ENCODE measurements at regions not wholly inside any gene's neighbourhood (a gene's known extent, or its start where the extent isn't known, plus 50 kb on each side); places are given as distances from the start of the nearest gene placed in this dataset.

DNA sequence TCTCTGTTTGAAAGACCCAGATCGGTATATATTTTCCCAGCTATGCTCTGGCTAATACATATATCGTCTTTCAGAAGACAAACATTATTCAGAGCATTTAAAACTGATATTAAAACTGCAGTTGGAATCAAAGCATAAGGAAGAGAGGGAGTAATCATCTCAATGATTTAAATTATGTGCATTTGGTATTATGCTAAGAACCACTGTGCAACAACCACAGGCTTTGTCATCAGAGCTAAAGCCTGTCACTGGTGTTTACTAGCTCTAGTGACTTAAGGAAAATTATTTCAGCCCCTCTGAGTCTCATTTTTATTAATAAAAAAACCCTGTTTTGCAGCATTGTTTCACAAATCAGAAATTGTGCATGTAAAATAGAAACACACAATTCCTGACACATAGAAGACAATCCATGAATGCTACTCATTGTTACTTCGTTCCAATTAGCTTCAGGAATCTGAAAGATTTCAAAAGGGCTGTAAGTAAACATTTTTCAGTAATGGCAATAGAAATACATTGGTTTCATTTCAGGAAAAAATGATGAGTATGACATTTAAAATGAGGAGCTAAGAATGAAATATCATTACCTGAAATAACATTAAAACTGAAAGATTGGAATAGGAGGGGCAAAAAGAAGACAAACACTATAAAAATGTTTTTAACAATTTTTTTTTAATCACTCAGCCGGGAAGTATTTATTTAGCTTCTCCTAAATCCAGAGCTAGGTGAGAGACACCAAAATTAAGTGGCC is 136.5 kb upstream of the ADAMTS18 start:
- TF ChIP-seq, protein P1, sequence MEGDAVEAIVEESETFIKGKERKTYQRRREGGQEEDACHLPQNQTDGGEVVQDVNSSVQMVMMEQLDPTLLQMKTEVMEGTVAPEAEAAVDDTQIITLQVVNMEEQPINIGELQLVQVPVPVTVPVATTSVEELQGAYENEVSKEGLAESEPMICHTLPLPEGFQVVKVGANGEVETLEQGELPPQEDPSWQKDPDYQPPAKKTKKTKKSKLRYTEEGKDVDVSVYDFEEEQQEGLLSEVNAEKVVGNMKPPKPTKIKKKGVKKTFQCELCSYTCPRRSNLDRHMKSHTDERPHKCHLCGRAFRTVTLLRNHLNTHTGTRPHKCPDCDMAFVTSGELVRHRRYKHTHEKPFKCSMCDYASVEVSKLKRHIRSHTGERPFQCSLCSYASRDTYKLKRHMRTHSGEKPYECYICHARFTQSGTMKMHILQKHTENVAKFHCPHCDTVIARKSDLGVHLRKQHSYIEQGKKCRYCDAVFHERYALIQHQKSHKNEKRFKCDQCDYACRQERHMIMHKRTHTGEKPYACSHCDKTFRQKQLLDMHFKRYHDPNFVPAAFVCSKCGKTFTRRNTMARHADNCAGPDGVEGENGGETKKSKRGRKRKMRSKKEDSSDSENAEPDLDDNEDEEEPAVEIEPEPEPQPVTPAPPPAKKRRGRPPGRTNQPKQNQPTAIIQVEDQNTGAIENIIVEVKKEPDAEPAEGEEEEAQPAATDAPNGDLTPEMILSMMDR (IDR thresholded peaks at IDR 0.05; ENCODE audit: control insufficient read depth, insufficient read depth, low read depth, low read length, missing control alignments), result no peak
- DNase-seq (ENCODE audit: low read depth), result no peak
- H3K4me3 ChIP-seq (ENCODE audit: control insufficient read depth, low read depth, low read length), result no peak overlapping the region

DNA sequence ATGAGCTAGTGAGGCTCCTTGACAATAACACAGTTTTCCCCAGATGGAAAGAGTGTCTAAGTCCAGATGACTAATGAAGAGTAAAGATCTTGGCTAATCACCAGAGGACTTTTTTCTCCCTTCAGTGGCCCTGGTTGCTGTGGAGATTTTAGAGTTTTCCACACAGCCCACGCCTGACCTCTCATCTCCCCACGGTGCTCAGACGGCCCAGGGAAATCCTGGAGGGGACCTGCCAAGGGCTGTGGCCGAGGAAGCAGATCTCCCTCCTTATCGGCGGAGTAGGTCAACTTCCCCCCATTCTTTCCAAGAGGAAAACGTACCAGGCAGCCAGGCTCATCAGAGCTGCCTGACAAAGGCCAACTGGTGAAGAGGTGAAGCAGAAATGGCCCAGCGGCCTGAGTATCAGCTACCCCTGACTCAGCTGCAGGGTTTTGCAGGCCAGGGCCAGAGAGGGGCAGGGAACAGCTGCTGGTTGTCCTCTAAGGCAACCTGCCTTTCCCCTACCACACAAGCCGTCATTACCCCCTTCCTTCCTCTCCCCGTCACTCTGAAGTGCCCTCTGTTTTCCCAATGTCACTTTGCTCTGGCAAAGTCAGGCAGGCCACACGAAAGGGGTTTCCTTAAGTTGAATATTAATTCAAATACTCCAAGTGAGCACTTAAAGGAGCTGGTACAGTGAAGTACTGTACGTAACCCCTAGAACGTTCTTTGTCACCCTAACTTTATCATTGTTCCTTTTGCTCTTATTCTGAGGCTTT is 140.2 kb upstream of the ADAMTS18 start:
- no peak for DNase-seq (ENCODE audit: low read depth)
- TF ChIP-seq, protein P1 (IDR thresholded peaks at IDR 0.05; ENCODE audit: control insufficient read depth, insufficient read depth, low read depth, low read length, missing control alignments), result no peak
- no peak overlapping the region for H3K4me3 ChIP-seq (ENCODE audit: control insufficient read depth, low read depth, low read length)

DNA sequence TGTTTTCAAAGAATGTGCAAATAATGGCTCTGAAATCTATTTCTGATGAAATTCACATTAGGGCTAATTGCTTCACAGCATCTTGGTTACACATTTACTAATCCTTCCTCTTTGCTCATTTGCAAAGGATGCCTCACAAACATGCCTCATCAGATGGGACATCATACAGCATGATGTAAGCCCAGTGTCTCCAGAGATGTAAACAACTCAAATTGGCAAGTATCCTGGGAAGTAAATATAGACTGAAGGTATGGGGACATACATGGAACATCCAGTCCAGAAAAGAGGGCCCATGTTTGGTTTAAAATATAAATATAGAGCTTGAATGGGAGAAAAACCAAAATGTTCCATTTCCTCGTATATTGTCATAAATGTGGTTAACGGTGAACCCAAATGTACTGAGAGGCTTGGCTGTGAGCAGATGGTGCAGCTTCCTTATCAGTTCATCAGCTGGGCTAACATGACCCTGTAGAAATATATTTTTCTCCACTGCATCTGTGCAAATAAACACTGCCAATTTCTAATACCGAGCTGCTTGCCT is 142.9 kb upstream of the NUDT7 start:
- DNase-seq (ENCODE audit: low read depth), result no peak
- TF ChIP-seq, protein P1 (IDR thresholded peaks at IDR 0.05; ENCODE audit: control insufficient read depth, insufficient read depth, low read depth, low read length, missing control alignments), result no peak
- H3K4me3 ChIP-seq (ENCODE audit: control insufficient read depth, low read depth, low read length), result no peak overlapping the region

DNA sequence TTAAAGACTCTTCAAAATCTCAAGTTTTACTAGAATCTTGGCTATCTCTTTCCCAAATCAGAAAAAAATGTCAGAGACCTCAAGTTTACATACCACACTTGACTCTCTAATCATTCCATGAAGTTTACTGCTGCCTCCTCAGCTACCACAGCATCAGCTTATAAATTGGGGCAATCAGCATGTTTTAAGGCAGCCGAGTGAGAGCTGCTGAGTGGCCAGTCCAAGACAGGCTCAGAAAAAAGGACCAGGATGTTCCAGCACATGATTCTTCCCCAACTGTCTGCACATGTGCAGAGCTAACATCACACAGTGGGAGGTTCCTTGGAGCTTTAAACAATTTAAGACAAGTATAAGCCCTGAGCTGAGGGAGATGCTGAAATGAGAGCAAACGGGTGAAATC is 140.6 kb upstream of the NUDT7 start:
- TF ChIP-seq, protein P1 (IDR thresholded peaks at IDR 0.05; ENCODE audit: control insufficient read depth, insufficient read depth, low read depth, low read length, missing control alignments), result no peak
- no peak overlapping the region for H3K4me3 ChIP-seq (ENCODE audit: control insufficient read depth, low read depth, low read length)
- DNase-seq (ENCODE audit: low read depth), result no peak

- TF ChIP-seq, protein P1 (IDR thresholded peaks at IDR 0.05; ENCODE audit: control insufficient read depth, insufficient read depth, low read depth, low read length, missing control alignments), result peak; percentile 78
- no peak overlapping the region for H3K4me3 ChIP-seq (ENCODE audit: control insufficient read depth, low read depth, low read length)
- peak; percentile 20 for DNase-seq (ENCODE audit: low read depth)
Measured at GRCh38 chr16:77584205-77584859, 138.0 kb upstream of the NUDT7 start.

Data from AG09309 (cell line).